NCI-H524 treated with DMSO at 0.1 percent for 48 hours (cell line): ENCODE measurements at regions not wholly inside any gene's neighbourhood (a gene's known extent, or its start where the extent isn't known, plus 50 kb on each side); places are given as distances from the start of the nearest gene placed in this dataset.

Experiments
- DNase-seq: peaks from one replicate; lab custom pipeline; 2025; lab: John Stamatoyannopoulos, UW

- no peak for DNase-seq
Observed at GRCh38 chr18:71899183-71899582, 645.0 kb downstream of the CBLN2 start.

- DNase-seq, result no peak
Observed at GRCh38 chr18:71887509-71887908, 656.6 kb downstream of the CBLN2 start.

- no peak for DNase-seq
Observed at GRCh38 chr18:71878226-71878625, 665.9 kb downstream of the CBLN2 start.

- no peak for DNase-seq
Observed at GRCh38 chr18:71873695-71874094, 670.4 kb downstream of the CBLN2 start.

- DNase-seq, result no peak
Observed at GRCh38 chr18:71865888-71866287, 678.3 kb downstream of the CBLN2 start.

GRCh38 chr18:71850602-71851001 is 693.5 kb downstream of the CBLN2 start:
- no peak for DNase-seq

GRCh38 chr18:71849407-71849806 is 694.7 kb downstream of the CBLN2 start:
- DNase-seq, result no peak

- no peak for DNase-seq
Observed at GRCh38 chr18:71846716-71847115, 697.4 kb downstream of the CBLN2 start.

GRCh38 chr18:71844814-71845213 is 699.3 kb downstream of the CBLN2 start:
- DNase-seq, result no peak

- no peak for DNase-seq
Observed at GRCh38 chr18:71842666-71843065, 701.5 kb downstream of the CBLN2 start.

GRCh38 chr18:71837547-71837946 is 706.6 kb downstream of the CBLN2 start:
- no peak for DNase-seq

GRCh38 chr18:71832946-71833617 is 711.1 kb downstream of the CBLN2 start:
- no peak for DNase-seq

GRCh38 chr18:71831039-71831438 is 713.1 kb downstream of the CBLN2 start:
- no peak for DNase-seq

- DNase-seq, result no peak
Observed at GRCh38 chr18:71827301-71827700, 716.8 kb downstream of the CBLN2 start.

GRCh38 chr18:71815305-71815704 is 728.8 kb downstream of the CBLN2 start:
- DNase-seq, result no peak

GRCh38 chr18:71809711-71810110 is 734.4 kb downstream of the CBLN2 start:
- no peak for DNase-seq

GRCh38 chr18:71808616-71809015 is 735.5 kb downstream of the CBLN2 start:
- no peak for DNase-seq

- DNase-seq, result no peak
Observed at GRCh38 chr18:71807586-71807985, 736.6 kb downstream of the CBLN2 start.

GRCh38 chr18:71798986-71799673 is 745.0 kb downstream of the CBLN2 start:
- DNase-seq, result no peak

- no peak for DNase-seq
Observed at GRCh38 chr18:71797554-71797953, 746.6 kb downstream of the CBLN2 start.

GRCh38 chr18:71784777-71785176 is 759.4 kb downstream of the CBLN2 start:
- no peak for DNase-seq

- no peak for DNase-seq
Observed at GRCh38 chr18:71760541-71760940, 783.6 kb downstream of the CBLN2 start.

- no peak for DNase-seq
Observed at GRCh38 chr18:71754246-71754645, 789.9 kb downstream of the CBLN2 start.

GRCh38 chr18:71743634-71744033 is 800.5 kb downstream of the CBLN2 start:
- no peak for DNase-seq
